CD4-positive, alpha-beta T cell treated with Interferon gamma for 1 hour (primary cell): ENCODE measurements at regions not wholly inside any gene's neighbourhood (a gene's known extent, or its start where the extent isn't known, plus 50 kb on each side); places are given as distances from the start of the nearest gene placed in this dataset.
"Not testable (repeated sequence)": the region's sequence is repeated elsewhere in the genome, so short reads cannot be mapped to it uniquely, and the experiment has no call there.

Experiments used
- DNase-seq: peaks from one replicate; pipeline ENCODE4 v3.0.0-alpha.2; 2020

DNA sequence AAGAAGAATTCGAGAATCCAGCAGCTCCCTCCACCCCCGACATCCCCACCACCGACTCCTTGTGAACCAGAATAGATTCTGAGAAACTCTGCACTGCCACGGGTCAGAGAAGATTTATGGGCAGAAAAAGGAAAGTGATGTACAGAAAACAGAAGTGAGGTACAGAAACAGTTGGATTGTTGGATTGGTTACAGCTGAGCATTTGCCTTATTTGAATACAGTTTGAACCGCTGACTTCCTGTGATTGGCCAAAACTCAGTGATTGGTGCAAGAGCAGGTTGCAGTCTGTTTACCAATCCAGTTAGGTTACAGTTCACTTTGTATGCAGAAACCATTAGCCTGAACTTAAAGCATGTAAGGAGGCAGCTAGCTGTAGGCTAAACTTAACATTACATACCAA is 131.2 kb upstream of the HDDC2 start:
- no peak for DNase-seq

DNA sequence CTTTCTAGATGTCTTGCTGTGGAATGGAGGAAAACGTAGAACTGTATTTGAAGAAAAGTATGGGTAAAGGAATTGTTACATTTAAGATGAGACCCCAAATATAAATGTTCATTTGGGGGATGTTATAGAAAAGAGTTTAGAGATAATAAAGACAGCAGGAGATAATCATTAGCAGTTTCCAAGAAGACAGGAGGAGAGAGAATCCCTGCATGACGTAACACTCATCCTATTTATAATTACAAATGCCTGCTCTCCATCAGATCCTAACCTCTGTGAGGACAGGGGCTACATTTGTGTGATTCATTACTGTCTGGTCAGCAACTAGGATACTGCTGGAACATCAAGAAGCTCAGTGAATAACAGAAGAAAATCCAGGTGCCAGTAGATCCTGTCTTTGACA is 133.0 kb upstream of the HDDC2 start:
- DNase-seq = no peak

DNA sequence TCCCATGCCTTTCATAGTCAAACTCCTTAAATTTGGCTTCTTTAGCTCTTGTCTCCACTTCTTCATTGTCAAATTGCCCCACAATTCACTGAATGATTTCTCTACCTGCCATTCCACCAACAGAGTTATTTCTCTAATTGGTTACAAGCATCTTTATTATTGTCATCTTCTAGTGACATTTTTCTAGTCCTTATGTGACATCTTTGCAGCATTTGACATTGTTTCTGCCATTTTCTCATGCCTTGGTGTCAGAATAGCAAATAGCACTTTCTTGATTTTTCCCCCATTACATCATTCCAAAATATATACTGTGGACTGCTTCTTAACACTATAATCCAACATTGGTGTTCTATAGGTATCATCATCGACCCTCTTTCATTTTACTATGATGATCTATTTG is 137.7 kb upstream of the HDDC2 start:
- DNase-seq = no peak

DNA sequence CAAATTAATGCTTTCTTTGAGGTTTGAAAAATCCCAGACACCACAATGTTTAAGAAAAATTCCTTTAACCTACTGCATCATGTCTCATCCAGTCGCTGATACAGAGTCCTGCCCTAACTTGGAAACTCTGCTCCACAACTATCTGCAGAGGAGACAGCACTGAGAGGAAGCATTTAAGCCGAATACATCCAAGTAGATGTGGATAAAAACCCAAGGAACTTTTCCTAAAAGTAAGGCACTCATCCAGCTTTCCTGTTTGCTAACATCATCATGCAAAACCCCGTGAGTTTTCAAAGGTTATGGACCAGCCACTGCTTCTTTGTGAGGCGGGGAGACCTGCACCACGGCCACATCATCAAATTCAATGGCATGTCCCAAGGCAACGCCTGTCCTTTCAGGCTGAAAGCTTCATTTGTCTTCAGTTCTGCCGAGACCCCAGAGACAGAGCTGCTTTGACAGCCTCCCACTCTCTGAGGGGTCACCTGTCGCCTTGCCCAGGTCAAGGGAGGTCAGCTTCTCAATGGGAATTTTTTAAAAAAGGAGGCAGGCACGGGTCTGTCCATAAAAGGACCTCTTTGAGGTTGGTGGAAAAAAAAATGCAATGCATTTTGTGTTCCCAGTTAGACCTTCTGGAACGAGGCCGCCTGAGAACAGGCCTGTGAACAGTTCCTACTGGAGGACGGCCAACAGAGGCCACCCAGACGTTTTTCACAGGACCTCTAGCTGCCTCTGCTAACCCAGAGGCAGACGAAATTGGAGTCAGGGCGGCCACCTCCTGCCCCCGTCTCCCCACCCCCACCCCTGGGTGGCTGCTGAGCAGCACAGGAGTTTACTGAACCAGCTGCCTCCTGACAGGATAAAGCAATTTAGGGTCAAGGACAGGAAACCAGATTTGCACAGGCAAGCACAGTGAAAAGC is 142.5 kb upstream of the HDDC2 start:
- no peak for DNase-seq

DNA sequence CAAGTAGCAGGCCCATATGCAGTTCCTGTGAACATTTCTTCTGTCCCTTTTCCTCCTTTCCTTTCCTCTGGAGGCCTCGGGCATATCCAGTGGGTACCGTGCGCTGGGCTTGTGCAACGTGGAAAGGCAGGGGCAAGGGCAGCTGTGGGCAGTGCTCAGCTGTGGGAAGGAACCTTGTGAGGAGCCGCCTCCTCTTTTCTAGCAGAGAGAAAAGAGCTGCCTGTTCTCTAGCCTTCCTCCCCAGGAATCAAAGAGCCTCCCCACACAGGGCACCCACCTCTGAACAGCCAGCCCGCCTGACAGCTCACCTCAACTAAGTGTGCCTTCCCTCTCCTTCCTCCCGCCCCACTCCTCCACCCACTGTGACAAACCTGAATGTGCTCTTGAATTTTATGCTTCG is 143.3 kb upstream of the HDDC2 start:
- no peak for DNase-seq

DNA sequence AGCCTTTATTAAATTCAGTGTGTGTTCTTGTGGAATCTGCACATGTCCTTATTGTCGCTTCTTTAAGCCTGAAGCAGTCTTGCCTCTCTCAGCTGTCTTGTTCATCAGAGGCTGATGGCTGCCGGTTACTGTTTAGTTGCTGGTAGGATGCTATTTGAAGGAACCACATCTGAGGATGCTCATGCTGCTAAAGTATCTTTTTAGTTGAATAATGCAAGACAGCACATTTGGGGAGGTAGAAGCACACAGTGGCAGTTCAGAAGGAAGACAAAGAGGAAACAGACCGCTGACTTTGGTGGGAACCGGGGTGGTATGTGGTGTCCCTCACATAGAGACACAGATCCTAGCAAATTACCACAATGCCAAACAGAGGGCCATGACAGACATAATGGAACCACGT is 144.2 kb upstream of the HDDC2 start:
- DNase-seq = no peak

DNA sequence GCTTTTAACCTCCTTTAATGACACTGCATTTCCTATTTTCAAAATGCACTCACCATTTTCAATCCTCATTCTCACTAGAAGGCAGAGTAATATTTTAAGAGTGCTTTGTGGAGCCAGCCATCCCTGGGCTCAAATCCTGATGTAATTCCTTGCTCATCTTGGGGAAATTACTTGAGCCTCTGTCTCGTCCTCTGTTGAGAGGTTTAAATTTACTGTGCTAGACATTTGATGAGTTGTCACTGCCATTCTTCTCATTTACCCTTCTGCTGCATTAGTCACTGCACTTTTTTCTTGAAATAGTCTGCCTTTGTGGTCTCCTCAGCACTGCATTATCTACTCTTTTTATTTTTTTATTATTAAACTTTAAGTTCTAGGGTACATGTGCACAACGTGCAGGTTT is 150.0 kb upstream of the HDDC2 start:
- no peak for DNase-seq

DNA sequence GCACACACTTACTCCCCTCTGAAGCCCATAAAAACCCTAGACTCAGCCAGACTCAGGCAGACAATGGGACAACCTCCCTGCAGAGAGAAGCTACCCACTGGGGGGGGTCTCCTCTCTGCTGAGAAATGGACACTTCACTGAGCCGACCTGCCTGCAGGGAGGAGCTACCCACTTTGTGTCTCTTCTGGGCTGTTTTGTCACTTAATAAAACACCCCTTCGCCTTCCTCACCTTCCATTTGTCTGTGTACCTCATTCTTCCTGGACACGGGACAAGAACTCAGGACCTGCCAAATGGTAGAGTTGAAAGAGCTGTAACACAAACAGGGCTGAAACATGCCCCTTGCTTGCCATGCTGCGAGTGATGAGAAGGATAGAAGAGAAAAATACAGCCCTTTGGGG is 151.7 kb upstream of the HDDC2 start:
- no peak for DNase-seq

DNA sequence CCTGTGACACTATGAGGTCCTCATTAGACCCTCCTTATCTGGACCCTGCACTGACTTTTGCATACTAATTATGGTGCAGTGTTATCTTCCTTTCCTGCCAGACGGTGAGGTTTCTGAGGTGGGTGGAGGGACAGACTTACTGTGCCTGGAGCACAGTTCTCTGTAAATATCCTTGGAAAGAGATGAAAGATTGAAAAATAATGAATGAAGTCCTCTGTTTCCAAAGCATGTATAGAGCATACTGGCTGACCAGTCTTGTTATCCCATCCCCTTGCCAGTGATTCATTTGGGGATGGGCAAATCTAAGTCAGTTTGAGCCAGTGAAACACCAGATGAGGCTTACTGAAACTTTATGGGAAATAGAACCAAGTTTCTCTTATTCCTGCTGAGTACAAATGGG is 152.6 kb upstream of the HDDC2 start:
- no peak for DNase-seq

DNA sequence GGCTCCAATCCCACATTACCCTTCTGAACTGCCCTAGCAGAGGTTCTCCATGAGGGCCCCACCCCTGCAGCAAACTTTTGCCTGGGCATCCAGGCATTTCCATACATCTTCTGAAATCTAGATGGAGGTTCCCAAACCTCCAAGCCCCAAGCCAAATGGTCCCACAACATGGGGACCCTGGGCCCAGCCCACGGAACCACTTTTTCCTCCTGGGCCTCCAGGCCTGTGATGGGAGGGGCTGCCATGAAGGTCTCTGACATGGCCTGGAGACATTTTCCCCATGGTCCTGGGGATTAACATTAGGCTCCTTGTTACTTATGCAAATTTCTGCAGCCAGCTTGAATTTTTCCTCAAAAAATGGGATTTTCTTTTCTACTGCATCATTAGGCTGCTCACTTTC is 156.7 kb upstream of the HDDC2 start:
- DNase-seq = not testable (repeated sequence)

DNA sequence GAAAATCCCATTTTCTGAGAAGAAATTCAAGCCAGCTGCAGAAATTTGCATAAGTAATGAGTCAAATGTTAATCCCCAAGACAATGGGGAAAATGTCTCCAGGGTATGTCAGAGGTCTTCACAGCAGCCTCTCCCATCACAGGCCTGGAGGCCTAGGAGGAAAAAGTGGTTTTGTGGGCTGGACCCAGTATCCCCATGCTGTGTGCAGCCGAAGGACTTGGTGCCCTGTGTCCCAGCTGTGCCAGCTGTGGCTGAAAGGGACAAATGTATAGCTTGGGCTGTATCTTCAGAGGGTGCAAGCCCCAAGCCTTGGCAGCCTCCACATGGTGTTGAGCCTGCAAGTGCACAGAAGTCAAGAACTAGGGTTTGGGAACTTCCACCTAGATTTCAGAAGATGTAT is 163.6 kb upstream of the HDDC2 start:
- DNase-seq = not testable (repeated sequence)

DNA sequence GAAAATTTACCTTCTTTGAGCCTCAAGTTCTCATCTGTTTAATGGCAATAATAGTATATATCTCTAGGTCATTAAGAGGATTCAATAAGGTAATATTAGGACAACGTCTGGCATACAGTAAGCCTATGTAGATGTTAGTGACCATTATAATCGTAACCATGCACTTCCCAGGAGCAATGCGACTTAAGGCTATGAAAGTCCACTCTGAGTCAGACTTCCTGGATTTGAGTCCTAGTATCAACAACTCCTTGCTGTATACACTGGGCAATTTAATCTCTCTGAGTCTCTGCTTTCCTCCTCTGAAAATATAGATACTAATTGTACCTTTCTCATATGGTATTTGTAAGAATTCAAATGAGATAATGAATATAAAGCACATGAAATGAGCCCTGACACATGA is 168.1 kb upstream of the HDDC2 start:
- no peak for DNase-seq

DNA sequence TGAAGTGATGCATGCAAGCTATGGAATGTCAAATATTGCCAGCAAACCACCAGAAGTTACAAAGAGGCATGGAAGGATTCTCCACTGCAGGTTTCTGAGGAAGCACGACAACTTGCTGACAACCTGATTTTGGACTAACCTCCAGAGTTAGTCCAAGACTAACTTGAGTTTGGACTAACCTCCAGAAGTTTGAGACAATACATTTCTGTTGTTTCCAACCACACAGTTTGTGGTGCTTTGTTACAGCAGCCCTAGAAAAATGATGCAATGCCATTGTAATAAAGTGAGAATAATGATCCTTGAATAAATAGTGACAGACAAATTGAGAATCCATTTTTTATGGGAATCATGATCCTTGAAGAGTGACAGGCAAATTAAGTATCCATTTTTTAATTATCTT is 169.9 kb upstream of the HDDC2 start:
- DNase-seq = no peak

DNA sequence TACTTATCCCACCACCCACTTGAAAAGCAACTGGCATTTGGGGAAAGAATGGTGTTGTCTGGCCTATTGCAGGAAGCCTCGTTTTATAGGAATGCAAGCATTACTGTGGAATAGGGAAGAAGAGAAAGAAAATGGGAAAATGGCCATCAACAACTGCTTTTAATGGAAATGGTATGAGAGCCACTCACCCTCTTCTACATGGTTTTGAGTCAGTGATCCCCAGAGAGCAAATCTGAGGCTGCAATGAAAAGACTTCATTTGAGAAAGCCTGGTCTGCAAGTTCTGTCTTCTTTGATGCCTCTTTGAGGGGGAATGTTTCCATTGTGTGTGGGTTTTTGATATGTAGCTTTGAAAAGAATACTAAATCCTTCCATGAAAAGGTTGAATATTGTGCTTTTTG is 172.3 kb upstream of the HDDC2 start:
- DNase-seq = no peak

DNA sequence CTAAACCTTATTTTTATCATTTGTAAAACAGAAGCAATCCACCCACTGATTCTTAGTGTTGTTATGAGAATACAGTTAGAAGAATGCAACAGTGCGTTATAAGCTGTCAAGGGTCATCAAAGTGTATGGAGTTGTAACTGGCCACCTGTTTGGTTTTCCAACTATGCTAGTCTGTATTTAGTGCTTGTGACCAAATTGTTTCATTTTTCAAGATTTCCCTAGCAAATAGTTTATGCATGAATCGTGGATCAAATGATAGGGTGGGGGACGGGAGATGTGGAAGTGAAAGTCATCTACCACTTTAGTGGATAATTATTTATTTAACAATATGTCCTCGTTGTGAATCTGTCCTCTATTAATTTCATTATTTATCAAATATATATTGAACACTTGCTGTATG is 175.4 kb upstream of the HDDC2 start:
- no peak for DNase-seq

DNA sequence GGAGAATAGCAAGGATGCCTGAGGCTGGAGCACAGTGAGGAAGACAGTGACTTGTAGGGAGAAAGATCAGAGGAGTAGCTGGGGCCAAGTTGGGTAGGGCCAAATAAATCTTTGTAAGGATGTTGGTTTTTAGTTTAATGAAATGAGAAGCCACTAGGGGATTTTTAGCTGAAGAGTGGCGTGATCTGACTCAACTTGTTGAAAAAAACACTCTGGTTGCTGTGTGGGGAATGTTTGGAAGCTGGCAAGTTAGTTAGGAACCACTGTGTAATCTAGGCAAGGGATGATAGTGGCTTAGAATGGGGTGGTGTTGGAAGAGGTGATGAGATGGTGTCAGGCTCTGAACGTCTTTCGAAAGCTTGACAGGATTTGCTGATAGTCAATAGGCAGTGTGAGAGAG is 176.1 kb upstream of the HDDC2 start:
- DNase-seq = no peak

DNA sequence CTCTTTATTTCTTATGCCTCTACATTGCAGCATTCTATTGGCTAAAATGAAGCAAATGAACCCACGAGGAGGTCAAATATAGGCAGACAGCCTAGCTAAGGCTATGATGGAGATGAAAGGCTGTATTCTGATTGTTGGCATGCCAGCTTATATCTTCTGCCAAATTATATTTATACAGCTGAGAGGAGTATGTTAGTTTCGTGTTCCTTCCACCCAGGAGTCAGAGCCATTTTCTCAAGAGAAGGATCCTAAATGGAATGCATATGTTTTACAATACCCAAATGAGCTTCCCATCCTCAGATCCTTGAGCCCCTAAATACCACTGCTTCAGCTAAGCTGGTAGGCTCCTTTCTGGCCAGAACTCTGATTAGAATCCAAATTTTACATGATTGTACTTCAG is 178.4 kb upstream of the HDDC2 start:
- DNase-seq = no peak

DNA sequence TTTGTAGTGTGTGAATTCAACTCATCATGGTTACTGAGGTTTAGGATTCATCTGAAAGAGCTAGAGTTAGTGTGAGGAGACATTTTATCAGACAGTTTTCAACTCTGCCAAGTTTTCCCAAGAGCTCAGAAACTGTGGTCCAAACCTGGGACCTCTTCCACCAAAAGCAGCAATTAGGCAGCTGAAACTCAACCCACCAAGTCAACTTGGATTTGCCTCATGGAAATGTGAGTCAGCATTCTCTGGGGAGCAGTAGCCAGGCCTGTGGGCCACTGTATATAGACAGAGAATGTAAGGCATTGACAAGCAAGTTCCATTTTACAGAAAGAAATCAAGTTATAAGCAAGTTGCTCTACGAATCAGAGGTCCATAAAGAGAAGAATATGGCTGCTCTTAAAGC is 178.8 kb upstream of the HDDC2 start:
- no peak for DNase-seq

DNA sequence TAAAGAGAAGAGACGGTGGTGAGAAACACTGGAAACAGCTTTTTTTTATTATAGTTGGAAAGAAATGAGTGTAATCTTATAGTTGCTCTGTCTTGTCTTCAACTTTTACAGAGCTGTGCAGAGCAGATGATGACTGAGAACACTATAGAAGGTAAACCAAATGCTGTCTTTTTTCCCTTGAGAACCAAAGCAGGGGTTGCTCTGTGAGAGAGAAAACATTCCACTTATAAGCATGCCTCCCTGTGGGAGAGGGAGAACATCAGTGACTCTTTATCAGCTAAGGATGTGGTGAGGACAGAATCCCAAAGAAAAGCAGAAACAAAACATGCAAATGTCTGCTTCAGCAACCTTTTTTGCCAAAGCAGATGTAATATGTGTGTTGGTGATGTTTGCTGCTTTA is 179.3 kb upstream of the HDDC2 start:
- DNase-seq = no peak

DNA sequence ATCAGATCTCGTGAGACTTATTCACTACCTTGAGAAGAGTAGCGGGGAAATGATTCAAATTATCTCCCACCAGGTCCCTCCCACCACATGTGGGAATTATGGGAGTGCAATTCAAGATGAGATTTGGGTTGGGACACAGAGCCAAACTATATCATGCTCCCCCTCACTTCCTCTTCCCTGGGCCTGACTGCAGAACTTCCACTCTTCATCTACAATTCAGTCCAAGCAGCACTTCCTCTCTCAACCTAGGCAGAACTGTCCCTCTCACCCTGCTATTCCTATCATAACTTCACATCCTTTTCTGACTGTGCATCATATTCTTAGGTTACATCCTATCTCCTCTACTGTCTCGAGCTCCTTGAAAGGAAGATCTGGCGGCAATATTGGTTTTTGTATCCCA is 184.0 kb upstream of the HDDC2 start:
- DNase-seq = no peak

DNA sequence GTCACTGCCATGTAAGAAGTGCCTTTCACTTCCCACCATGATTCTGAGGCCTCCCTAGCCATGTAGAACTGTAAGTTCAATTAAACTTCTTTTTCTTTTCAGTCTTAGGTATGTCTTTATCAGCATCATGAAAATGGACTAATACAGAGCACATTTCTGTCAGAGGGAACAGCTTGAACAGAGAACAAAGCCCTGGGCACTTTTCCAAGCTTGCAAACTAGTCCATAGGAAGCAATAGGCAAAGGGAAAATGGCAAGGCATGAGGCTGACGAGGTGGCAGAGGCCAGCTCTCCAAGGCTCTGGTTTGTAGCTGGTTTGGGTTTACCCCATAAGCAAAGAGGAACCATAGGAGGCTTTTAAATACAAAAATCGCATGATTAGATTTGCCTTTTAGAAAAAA is 185.1 kb upstream of the HDDC2 start:
- DNase-seq = no peak

DNA sequence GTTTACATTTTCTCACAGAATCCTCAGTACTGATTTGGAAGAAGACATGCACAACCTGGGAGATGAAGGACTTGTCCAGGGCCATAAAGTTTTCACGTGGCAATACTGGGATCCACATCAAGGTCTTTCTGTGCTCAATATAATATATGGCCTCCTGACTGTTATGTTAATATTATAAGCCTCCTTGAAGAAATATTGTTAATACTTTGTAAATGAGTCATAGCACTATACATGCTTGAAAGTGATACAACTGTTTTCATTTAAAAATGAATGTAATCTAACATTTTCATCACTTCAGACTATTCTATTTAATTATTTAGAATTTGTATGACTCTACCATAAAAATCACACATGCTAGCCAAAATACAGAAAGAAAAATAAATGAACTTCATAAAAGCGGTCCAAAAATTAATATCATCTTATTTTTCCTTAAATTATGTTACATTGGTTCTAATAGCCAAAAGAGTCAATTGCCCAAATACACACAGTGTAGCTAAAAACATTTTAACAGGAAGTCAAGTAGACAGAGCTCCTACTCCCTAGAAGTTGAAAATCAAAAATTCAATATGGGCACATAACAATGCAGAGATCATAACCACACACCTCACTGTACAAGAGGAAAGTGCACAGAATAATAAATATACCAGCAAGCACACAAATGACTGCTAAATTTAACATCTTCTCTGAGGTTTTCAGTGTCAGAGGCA is 188.0 kb upstream of the HDDC2 start:
- DNase-seq = no peak

DNA sequence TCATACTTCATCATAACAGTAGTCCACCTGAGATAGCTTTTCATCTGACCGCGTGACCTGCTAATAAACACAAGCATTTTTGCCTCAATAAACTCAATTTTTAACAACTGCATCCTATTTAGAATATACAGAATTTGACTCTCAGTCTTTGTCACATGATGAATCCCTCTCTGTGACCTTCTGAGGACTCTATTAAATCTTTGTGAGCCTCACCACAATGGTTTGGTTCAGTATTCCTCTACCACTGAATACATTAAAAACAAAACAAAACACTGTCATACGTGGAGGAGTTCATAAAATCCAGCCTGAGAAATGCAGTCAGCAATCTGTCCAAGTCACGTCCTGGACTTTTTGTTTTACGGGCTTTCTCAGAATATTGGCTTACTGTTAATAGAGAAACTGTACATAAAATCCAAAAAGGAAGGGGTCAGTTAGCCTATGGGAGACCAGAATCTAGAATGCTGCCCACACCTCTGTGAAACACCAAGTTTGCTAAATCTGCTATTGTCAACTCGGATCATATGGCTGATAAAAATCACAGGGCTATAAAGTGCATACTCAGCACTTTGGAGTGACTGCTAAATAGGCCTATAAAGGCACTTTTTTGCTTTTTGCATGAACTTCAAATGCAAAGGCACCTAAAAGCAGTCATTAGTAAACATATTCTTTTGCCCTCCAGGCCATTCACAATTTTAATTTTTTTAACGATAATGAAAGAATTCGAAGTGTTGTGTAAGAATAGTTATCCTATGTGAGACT is 190.3 kb upstream of the HDDC2 start:
- no peak for DNase-seq

DNA sequence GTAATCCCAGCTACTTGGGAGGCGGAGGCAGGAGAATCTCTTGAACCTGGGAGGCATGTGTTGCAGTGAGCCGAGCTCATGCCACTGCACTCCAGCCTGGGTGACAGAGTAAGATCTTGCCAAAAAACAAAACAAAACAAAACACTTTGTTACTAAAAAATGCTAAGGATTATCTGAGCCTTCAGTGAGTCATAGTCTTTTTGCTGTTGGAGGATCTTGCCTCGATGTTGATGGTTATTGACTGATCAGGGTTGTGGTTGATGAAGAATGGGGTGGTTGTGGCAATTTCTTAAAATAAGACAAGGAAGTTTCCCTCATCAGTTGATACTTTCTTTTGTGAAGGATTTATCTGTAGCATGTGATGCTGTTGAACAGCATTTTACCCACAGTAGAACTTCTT is 196.8 kb upstream of the HDDC2 start:
- DNase-seq = no peak
